ENCODE measurements at regions not wholly inside any gene's neighbourhood (a gene's known extent, or its start where the extent isn't known, plus 50 kb on each side); places are given as distances from the start of the nearest gene placed in this dataset.

GRCh38 chr3:31249545-31249944 is 283.2 kb upstream of the STT3B start:
- TF ChIP-seq CTCF (IDR thresholded peaks at IDR 0.05; ENCODE audit: unreplicated experiment) = no peak
- peaks cover 23% of the 10 kb centered on the region for H3K9me3 Mint-ChIP-seq
- DNase-seq (ENCODE audit: low spot score in 2 of 2, unreplicated experiment in 2 of 2) = no peak
- no peaks in the 10 kb centered on the region for H3K27me3 Mint-ChIP-seq (ENCODE audit: low read depth)
- H3K27ac Mint-ChIP-seq = no peak overlapping the region
- H3K4me1 Mint-ChIP-seq = peaks cover 29% of the 10 kb centered on the region
- H3K4me3 Mint-ChIP-seq = no peak overlapping the region
- H3K36me3 Mint-ChIP-seq = no peaks in the 10 kb centered on the region

DNA sequence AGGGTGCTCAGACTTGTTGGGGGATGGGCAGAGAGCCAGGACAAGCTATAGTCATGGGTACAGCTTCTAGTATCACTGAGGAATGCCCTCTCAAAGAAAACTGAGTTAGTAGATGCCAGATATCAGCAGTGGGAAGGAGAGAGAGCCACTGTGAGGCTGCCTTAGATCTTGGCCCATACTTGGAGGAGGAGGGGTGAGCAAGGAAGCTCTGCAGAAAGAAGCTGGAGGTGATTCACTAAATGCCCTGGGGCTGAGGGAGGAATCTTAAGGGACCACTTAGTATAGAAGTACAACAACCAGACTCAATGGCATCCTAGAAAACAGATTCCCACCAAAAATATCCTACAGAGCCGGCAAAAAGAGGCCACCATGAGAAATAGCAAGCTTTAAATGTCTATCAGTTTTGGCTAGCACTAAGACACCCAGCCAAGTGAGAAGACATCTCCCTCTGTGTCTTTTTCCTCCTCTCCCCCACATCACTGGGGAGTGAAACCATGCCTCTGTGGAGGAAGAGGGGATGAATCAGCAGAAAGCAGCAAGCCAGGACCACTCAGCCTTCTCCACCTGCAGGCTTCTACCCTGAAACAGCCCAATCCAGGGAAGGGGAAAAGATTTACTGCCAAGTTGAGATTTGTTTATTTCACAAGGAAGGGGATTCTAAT is 282.5 kb upstream of the STT3B start:
- Mint-ChIP-seq H3K27me3 (ENCODE audit: low read depth) (no peaks in the 10 kb centered on the region), H3K36me3 (no peaks in the 10 kb centered on the region), H3K4me3 (no peak overlapping the region), H3K9me3 (peaks cover 23% of the 10 kb centered on the region), H3K27ac (no peak overlapping the region), H3K4me1 (peaks cover 29% of the 10 kb centered on the region)
- TF ChIP-seq CTCF (IDR thresholded peaks at IDR 0.05; ENCODE audit: unreplicated experiment) = no peak
- DNase-seq (ENCODE audit: low spot score in 2 of 2, unreplicated experiment in 2 of 2) = no peak

- Mint-ChIP-seq H3K27me3 (ENCODE audit: low read depth) (no peaks in the 10 kb centered on the region), H3K9me3 (peaks cover 24% of the 10 kb centered on the region), H3K27ac (no peak overlapping the region), H3K36me3 (no peaks in the 10 kb centered on the region), H3K4me1 (peaks cover 25% of the 10 kb centered on the region), H3K4me3 (no peak overlapping the region)
- TF ChIP-seq CTCF (IDR thresholded peaks at IDR 0.05; ENCODE audit: unreplicated experiment) = no peak
- no peak for DNase-seq (ENCODE audit: low spot score in 2 of 2, unreplicated experiment in 2 of 2)
Measured at GRCh38 chr3:31251083-31251482, 281.6 kb upstream of the STT3B start.

GRCh38 chr3:31252216-31253185 is 280.2 kb upstream of the STT3B start:
- Mint-ChIP-seq H3K27ac (no peak overlapping the region), H3K36me3 (no peaks in the 10 kb centered on the region), H3K4me3 (no peak overlapping the region), H3K4me1 (peaks cover 17% of the 10 kb centered on the region), H3K27me3 (ENCODE audit: low read depth) (no peaks in the 10 kb centered on the region), H3K9me3 (peaks cover 27% of the 10 kb centered on the region)
- DNase-seq (ENCODE audit: low spot score in 2 of 2, unreplicated experiment in 2 of 2) = no peak
- TF ChIP-seq CTCF (IDR thresholded peaks at IDR 0.05; ENCODE audit: unreplicated experiment) = no peak

- Mint-ChIP-seq H3K36me3 (no peaks in the 10 kb centered on the region), H3K27ac (no peak overlapping the region), H3K27me3 (ENCODE audit: low read depth) (no peaks in the 10 kb centered on the region), H3K9me3 (peaks cover 27% of the 10 kb centered on the region), H3K4me3 (no peak overlapping the region), H3K4me1 (peaks cover 10% of the 10 kb centered on the region)
- DNase-seq (ENCODE audit: low spot score in 2 of 2, unreplicated experiment in 2 of 2) = no peak
- TF ChIP-seq CTCF (IDR thresholded peaks at IDR 0.05; ENCODE audit: unreplicated experiment) = no peak
Measured at GRCh38 chr3:31253782-31254181, 278.9 kb upstream of the STT3B start.
